Bone marrow (tissue), 2 donors: ENCODE measurements at regions not wholly inside any gene's neighbourhood (a gene's known extent, or its start where the extent isn't known, plus 50 kb on each side); places are given as distances from the start of the nearest gene placed in this dataset.

Experiments
- DNase-seq, 2 donors: peaks; one replicate each; lab custom pipeline; 2025; lab: John Stamatoyannopoulos, UW

- no peak for DNase-seq
These were observed 104.0 kb downstream of the CYRIA start for GRCh38 chr2:16561676-16562075.

GRCh38 chr2:16561251-16561650 is 104.4 kb downstream of the CYRIA start:
- no peak for DNase-seq

GRCh38 chr2:16559278-16560067 is 106.2 kb downstream of the CYRIA start:
- no peak for DNase-seq

- DNase-seq: no peak
These were observed 111.5 kb downstream of the CYRIA start for GRCh38 chr2:16554060-16554583.

GRCh38 chr2:16553226-16553625 is 112.4 kb downstream of the CYRIA start:
- DNase-seq: no peak

DNA sequence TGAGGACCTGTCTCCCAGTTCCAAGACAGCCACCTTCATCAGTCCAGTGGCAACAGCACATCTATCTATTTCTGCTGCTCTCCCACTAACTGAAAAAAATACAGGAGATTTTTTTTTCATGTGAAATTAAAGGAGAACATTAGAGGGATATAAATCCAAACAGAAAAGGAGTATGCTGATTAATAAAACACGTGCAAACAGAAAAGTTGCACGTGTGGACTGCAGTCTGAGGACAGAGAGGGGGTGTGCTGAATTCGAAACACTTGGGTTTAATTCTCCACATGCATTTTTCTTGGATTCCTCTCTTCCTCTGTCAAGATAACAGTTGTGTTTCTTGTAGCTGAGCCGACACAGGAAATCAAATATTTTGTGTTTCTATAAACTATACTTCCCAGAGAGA is 113.4 kb downstream of the CYRIA start:
- DNase-seq: no peak

GRCh38 chr2:16548036-16548435 is 117.6 kb downstream of the CYRIA start:
- no peak for DNase-seq

DNA sequence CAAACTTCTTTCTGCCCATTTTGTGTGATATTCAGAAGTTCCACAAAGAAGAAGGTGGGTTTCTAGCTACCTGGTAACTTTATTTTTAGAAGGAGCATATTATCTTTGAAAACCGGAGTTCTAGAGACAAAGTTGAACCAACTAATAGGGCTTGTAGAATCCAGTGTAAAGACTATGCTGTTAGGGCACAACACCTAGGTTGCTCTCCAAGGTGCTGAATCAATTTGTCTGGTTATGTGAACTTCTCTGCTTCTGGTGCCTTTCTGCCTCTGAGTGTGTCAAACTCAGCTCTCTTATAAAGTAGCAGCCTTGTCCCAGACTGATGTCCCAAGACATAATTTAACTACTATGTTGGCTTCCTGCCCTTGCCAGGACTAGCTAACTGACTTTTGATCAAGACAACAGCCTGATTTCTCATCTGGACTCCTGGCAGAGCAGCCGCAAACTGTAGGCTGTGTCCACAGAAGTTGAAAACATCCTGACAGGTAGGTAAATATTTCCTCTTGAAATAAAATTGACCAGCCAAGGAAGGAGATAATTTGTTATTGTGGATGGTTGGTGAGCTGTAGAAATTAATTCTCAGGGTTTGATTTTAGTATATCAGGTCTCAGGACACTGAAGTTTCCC is 119.4 kb downstream of the CYRIA start:
- DNase-seq: no peak

DNA sequence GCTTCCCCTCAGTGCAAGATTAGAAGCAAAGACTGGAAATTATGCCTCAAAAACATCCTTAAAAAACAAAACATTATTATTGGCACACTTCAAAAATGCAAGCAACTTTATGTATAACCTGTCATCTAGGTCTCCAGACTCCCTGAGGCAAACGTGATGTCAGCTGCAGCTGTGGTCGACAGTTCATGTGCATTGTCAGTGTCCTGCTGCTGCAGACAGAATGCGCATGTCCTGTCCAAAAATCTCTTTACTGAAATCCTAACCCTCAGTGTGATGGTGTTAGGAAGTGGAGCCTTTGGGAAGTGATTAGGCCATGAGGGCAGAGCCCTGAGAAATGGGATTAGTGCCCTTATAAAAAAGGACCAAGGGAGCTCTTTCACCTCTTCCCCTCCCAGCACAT is 126.9 kb downstream of the CYRIA start:
- no peak for DNase-seq

- DNase-seq: no peak
These were observed 128.3 kb downstream of the CYRIA start for GRCh38 chr2:16537347-16537746.

DNA sequence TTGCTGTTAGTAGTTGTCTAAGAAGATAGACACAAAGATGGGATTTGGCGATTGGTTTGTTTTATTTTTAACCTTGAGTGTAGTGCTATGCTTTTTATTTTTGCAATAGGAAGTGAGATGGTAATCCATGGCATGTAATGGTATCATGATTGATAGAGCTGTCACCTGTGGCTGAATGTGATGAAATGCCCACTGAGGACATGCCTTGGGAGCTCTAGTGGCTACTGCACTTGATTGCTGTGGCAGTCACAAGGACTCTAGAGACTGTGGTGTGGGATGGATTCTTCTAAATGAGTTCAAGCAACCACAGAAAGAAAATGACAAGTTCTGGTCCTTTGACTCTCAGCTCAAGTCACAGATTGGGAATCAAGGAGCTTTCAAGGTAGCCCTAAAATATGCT is 139.4 kb downstream of the CYRIA start:
- no peak for DNase-seq

DNA sequence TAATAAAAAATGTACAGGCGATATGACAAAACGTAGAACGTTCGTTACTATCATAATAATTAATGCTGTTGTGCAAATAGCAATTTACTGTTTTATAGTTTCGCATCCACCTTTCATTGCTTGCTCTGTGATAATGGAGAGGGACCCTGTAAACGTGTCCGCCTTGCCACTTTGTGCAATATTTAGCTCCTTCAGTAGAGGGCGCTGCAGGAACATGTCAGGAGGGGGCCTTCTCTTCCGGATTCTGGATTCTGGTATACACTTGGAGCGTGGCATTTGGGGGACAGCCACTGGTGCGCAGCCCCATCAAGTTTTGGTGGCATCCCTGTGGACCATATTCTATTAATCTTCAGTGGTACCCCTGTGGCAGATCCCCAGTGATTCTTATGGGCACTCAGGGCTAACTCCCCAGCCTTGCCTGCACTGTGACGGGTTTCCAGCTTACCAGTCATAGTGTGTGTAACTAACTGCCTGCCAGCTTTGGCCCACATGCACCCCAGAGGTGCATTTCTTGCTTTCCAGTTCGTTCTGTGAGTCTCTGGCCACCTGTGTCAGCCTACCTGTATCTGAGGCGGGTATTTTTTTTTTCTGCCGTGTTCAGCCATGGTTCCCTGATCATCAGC is 140.3 kb downstream of the CYRIA start:
- DNase-seq: peak in 1 of 2 donors; percentile 2

- DNase-seq: no peak
These were observed 141.9 kb downstream of the CYRIA start for GRCh38 chr2:16523711-16524110.

DNA sequence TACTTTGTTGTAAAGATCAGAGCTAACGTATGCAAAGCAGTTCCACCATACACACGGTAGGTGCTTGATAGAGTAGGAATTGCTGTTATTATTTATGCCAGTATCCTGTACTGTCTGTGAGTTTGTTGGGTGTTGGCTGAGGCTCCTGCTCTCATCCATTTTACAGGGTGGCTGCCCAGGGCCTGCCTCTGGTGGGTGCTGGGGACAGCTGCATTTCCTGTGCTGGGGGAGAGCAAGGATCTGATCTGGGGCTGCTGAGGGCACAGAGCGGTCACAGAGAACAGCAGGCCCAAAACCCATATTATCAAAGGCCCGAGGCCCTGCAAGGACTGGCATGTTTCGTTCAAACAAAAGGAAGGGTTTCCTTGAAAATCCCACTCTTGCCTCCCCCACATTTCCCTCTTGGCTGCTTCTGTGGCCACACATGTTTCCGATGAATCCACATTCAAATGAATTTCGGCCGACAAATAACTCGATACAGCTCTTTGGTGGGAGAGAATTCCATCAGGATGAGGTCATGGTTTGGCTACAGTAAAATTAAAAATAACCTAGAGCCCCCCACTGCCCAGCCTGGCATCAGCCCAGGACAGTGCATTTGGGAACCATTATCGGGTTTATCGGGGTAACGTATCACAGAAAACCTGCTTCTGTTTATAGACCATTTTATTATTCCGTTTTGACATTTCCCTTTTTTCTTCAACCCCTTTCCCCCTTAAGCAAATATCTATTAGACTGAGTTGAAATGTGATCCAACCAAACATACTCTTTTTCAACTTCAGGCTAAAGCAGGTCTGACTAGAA is 143.4 kb downstream of the CYRIA start:
- DNase-seq: no peak

DNA sequence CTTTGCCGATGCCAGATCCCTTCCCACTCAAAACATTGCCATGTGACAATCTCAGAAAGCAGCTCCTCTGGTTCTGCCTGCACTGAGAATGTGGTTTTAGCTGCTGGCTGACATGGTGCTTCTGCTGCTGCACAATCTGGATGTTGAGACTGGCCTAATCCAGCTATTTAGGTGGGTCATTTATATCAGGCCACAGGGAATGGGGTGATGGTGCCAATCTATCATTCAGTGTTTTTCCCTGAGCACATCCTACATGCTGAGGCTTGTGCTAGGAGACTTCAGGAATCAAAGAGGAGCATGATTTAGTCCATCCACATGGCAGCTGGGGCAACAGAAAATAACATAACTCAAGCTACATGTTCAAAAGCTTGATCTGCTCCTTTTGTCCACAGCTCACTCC is 144.7 kb downstream of the CYRIA start:
- no peak for DNase-seq

- DNase-seq: no peak
These were observed 149.9 kb downstream of the CYRIA start for GRCh38 chr2:16515696-16516095.

GRCh38 chr2:16513626-16514025 is 152.0 kb downstream of the CYRIA start:
- no peak for DNase-seq

DNA sequence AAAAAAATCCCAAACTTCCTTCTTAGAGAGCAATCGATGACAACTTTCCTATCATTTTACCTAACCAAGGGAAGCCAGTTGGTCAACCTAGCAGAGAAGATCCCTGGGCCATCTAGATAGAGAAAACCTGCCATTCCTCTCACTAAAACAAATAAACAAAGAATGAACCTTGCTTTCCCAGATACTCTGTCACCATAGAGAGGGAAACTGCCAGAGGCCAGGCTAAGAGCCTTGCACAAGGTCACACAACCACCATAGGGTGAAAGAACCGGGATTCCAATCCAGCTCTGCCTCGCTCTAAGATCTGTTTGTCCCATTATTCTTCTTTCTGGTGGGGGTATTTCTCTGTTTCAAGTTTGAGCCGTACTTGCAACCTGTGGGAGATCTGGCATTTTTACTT is 154.6 kb downstream of the CYRIA start:
- no peak for DNase-seq

GRCh38 chr2:16509042-16509441 is 156.6 kb downstream of the CYRIA start:
- no peak for DNase-seq

- DNase-seq: no peak
These were observed 157.2 kb downstream of the CYRIA start for GRCh38 chr2:16508490-16508851.

GRCh38 chr2:16507655-16508489 is 157.8 kb downstream of the CYRIA start:
- DNase-seq: no peak
